ENCODE measurements at regions not wholly inside any gene's neighbourhood (a gene's known extent, or its start where the extent isn't known, plus 50 kb on each side); places are given as distances from the start of the nearest gene placed in this dataset.

- no peak for TF ChIP-seq EP300 (IDR thresholded peaks at IDR 0.05; ENCODE audit: borderline replicate concordance in 1 of 2, low read depth in 1 of 2, low read length in 1 of 2)
- no peak for TF ChIP-seq RAD21 (IDR thresholded peaks at IDR 0.05; ENCODE audit: low read length)
- TF ChIP-seq CTCF (IDR thresholded peaks at IDR 0.05) = no peak
- TF ChIP-seq GABPA (IDR thresholded peaks at IDR 0.05; ENCODE audit: low read depth) = no peak
- TF ChIP-seq REST (IDR thresholded peaks at IDR 0.05; ENCODE audit: low read depth, low read length) = no peak
- no peak for TF ChIP-seq RCOR1 (IDR thresholded peaks at IDR 0.05; ENCODE audit: low read length)
- TF ChIP-seq MXI1 (IDR thresholded peaks at IDR 0.05; ENCODE audit: low read depth, low read length) = no peak
- no peak for TF ChIP-seq ZBTB33 (IDR thresholded peaks at IDR 0.05; ENCODE audit: borderline replicate concordance, low read depth)
- TF ChIP-seq IRF3 (IDR thresholded peaks at IDR 0.05; ENCODE audit: low read depth, low read length) = no peak
- no peak for TF ChIP-seq SMC3 (IDR thresholded peaks at IDR 0.05; ENCODE audit: low read depth, low read length)
- no peak for TF ChIP-seq USF1 (IDR thresholded peaks at IDR 0.05; ENCODE audit: borderline replicate concordance, low read depth)
- no peak for TF ChIP-seq NRF1 (IDR thresholded peaks at IDR 0.05; ENCODE audit: low read depth, low read length)
- TF ChIP-seq YY1 (IDR thresholded peaks at IDR 0.05; ENCODE audit: low read depth) = no peak
- TF ChIP-seq RXRA (IDR thresholded peaks at IDR 0.05; ENCODE audit: borderline replicate concordance, low read depth) = no peak
Measured at GRCh38 chr2:208571764-208572131, 165.2 kb downstream of the PTH2R start.

Measured in SK-N-SH (cell line).